ENCODE measurements at regions not wholly inside any gene's neighbourhood (a gene's known extent, or its start where the extent isn't known, plus 50 kb on each side); places are given as distances from the start of the nearest gene placed in this dataset.

- Histone ChIP-seq H3K9me3 (ENCODE audit: low read length) (peaks cover 7% of the 10 kb centered on the region), H3K4me1 (ENCODE audit: insufficient read depth, low read length) (no peaks in the 10 kb centered on the region), H3K4me3 (replicated peaks in 1 of 3; ENCODE audit: insufficient read depth in 1 of 3, low read depth in 2 of 3, low read length in 3 of 3) (no peak overlapping the region), H4K20me1 (ENCODE audit: insufficient read depth, low read length) (no peaks in the 10 kb centered on the region), H3K9ac (ENCODE audit: insufficient read depth, low read depth, low read length) (no peak overlapping the region), H3K27me3 (ENCODE audit: control insufficient read depth in 1 of 2, insufficient read depth in 2 of 2, low read length in 2 of 2) (no peaks in the 10 kb centered on the region), H3K36me3 (replicated peaks in 1 of 2; ENCODE audit: control insufficient read depth in 1 of 2, insufficient read depth in 2 of 2, low read length in 2 of 2) (no peaks in the 10 kb centered on the region), H3K79me2 (ENCODE audit: insufficient read depth, low read length) (no peaks in the 10 kb centered on the region), H2AFZ (ENCODE audit: low read length) (peak overlapping the region; percentile 95), H3K27ac (ENCODE audit: extremely low read length, insufficient read depth, low read length) (no peak overlapping the region), H3K4me2 (ENCODE audit: low read depth, low read length) (peak overlapping the region; percentile 69)
- ChIA-PET CTCF (ENCODE audit: low intra/inter-chr PET ratio, low total read pairs) (no interaction called here), POLR2A (no interaction called here)
- peak; percentile 21; the same call in 1 of the 3 replicates for ATAC-seq
- no peak for DNase-seq (ENCODE audit: low spot score)
- intact Hi-C loops (cut with micrococcal nuclease; ENCODE audit: unreplicated experiment), result no loop called here
- in situ Hi-C loops (cut with HindIII; ENCODE audit: extremely low pct_ligation_motif_present, low pct_unique_long_range_greater_than_20kb), result no loop called here
- no peak for FAIRE-seq
- TF ChIP-seq GZF1 (CRISPR knock-in tag; IDR thresholded peaks at IDR 0.05) (no peak), SATB2 (CRISPR knock-in tag; IDR thresholded peaks at IDR 0.05) (no peak), NPAS2 (CRISPR knock-in tag; IDR thresholded peaks at IDR 0.05; ENCODE audit: borderline replicate concordance) (no peak), ZNF17 (CRISPR knock-in tag; IDR thresholded peaks at IDR 0.05) (no peak), SP1 (IDR thresholded peaks at IDR 0.05) (no peak), SP1 (CRISPR knock-in tag; IDR thresholded peaks at IDR 0.05) (no peak), ZBTB14 (CRISPR knock-in tag; IDR thresholded peaks at IDR 0.05) (no peak), AFF4 (CRISPR knock-in tag; IDR thresholded peaks at IDR 0.05) (no peak), ZC3H13 (CRISPR knock-in tag; IDR thresholded peaks at IDR 0.05) (no peak)
- no TSS peak for BruUV-seq (replicated peaks)
Observed at GRCh38 chr11:106159836-106160235, 82.4 kb downstream of the AASDHPPT start.
